ENCODE measurements at regions not wholly inside any gene's neighbourhood (a gene's known extent, or its start where the extent isn't known, plus 50 kb on each side); places are given as distances from the start of the nearest gene placed in this dataset.

GRCh38 chr22:26847816-26848215, 190.4 kb downstream of the MIAT start:
- no peak for TF ChIP-seq CTCF (optimal IDR thresholded peaks at IDR 0.05 in 1 of 3, IDR thresholded peaks at IDR 0.05 in 1 of 3, conservative IDR thresholded peaks at IDR 0.05 in 1 of 3; ENCODE audit: extremely low read depth in 1 of 3, insufficient read depth in 2 of 3, low read length in 3 of 3)
- TF ChIP-seq EZH2 (IDR thresholded peaks at IDR 0.05; ENCODE audit: low read length), result no peak

Measured in keratinocyte (primary cell).